ENCODE measurements at regions not wholly inside any gene's neighbourhood (a gene's known extent, or its start where the extent isn't known, plus 50 kb on each side); places are given as distances from the start of the nearest gene placed in this dataset.

GRCh38 chr5:29387384-29387783 lies 1806.1 kb upstream of the CDH6 start:
- TF ChIP-seq CTCF (IDR thresholded peaks at IDR 0.05; ENCODE audit: low read depth, low read length) = no peak
- H3K4me3 ChIP-seq (ENCODE audit: low read depth, low read length) = no peak overlapping the region

DNA sequence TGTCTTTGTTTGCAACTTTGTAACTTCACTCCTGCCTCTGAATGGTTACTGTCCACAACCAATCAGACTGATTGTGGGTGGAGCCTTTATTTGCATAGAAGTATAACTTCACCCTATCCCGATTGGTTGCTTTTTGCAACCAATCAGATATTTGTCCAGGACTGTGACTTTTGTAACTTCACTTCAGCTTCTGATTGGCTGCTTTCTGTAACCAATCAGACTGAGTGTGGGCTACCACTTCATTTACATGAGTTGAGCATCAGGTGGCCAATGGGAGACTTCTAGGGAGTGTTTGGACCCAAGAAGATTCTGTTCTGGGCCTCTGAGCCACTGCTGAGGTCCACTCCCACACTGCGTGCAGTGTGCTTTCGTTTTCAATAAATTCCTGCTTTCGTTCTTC lies 1810.7 kb upstream of the CDH6 start:
- no peak for TF ChIP-seq CTCF (IDR thresholded peaks at IDR 0.05; ENCODE audit: low read depth, low read length)
- H3K4me3 ChIP-seq (ENCODE audit: low read depth, low read length) = no peak overlapping the region

DNA sequence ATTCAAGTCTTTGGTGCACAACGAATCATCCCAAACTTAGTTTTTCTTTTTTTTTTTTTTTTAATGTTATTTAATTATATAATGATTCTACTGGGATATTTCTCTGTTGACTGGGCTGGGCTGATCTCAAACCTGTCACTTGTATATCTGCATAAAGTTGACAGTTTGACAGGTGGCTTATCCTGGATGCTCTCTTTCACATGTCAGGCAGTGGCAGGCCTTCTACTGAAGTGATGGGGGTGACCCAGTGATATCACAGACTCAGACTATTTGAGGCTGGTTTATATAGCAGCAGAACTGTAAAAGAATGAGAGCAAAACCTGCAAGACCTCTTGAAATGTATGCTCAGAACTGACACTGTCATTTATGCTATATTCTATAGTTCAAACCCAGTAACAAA lies 1813.5 kb upstream of the CDH6 start:
- no peak overlapping the region for H3K4me3 ChIP-seq (ENCODE audit: low read depth, low read length)
- no peak for TF ChIP-seq CTCF (IDR thresholded peaks at IDR 0.05; ENCODE audit: low read depth, low read length)

- no peak for TF ChIP-seq CTCF (IDR thresholded peaks at IDR 0.05; ENCODE audit: low read depth, low read length)
- no peak overlapping the region for H3K4me3 ChIP-seq (ENCODE audit: low read depth, low read length)
These were observed 1813.9 kb upstream of the CDH6 start for GRCh38 chr5:29379619-29380018.

- no peak overlapping the region for H3K4me3 ChIP-seq (ENCODE audit: low read depth, low read length)
- TF ChIP-seq CTCF (IDR thresholded peaks at IDR 0.05; ENCODE audit: low read depth, low read length) = no peak
These were observed 1815.4 kb upstream of the CDH6 start for GRCh38 chr5:29378104-29378503.

- H3K4me3 ChIP-seq (ENCODE audit: low read depth, low read length) = no peak overlapping the region
- TF ChIP-seq CTCF (IDR thresholded peaks at IDR 0.05; ENCODE audit: low read depth, low read length) = no peak
These were observed 1823.2 kb upstream of the CDH6 start for GRCh38 chr5:29370248-29370647.

GRCh38 chr5:29367176-29367833 lies 1826.2 kb upstream of the CDH6 start:
- no peak for TF ChIP-seq CTCF (IDR thresholded peaks at IDR 0.05; ENCODE audit: low read depth, low read length)
- H3K4me3 ChIP-seq (ENCODE audit: low read depth, low read length) = no peak overlapping the region

Data from WI38 (cell line).